Pancreas (tissue), 10 donors: ENCODE measurements at regions not wholly inside any gene's neighbourhood (a gene's known extent, or its start where the extent isn't known, plus 50 kb on each side); places are given as distances from the start of the nearest gene placed in this dataset.

ENCODE experiments used
- ATAC-seq, 4 donors: fragments of 200-7000 bp; cut with Tn5 transposase; one replicate each; pipeline versions ENCODE4 v1.8.0 to v1.9.1; 2020; ENCODE audit warnings: mild to moderate bottlenecking in 4 of 4, moderate library complexity in 4 of 4
- DNase-seq, 6 donors: peaks; one replicate each; pipeline ENCODE4 v3.0.0-alpha.2; 2020
- FAIRE-seq: peaks from 2 replicates; lab custom pipeline; 2012; peaks lifted over from hg19 to GRCh38; lab: Jason Lieb, UNC
- H3K27ac ChIP-seq, 4 donors: fragments of 200-600 bp; sonication (generic); 1 replicate in 3 of 4; 2 replicates in 1 of 4; pipeline versions ENCODE4 v1.5.0 to v1.8.0; 2020
- H3K27me3 ChIP-seq, 4 donors: fragments of 200-600 bp; one replicate each; pipeline ENCODE4 v1.8.0; 2021
- H3K36me3 ChIP-seq, 3 donors: fragments of 200-600 bp; sonication (generic) in 1 of 3; one replicate each; pipeline versions ENCODE4 v1.5.0 to v1.8.0; 2020 to 2021
- H3K4me1 ChIP-seq, 3 donors: fragments of 200-600 bp; one replicate each; pipeline ENCODE4 v1.8.0; 2021
- H3K4me3 ChIP-seq, 4 donors: fragments of 200-600 bp; sonication (generic) in 2 of 4; one replicate each; pipeline versions ENCODE4 v1.5.0 to v1.8.0; 2020 to 2021
- H3K9me3 ChIP-seq, 4 donors: fragments of 200-600 bp; one replicate each; pipeline ENCODE4 v1.8.0; 2021
- WGBS, 2 donors: extraction: QIAGEN DNeasy Blood & Tissue Kit; methylation state at CpG; one replicate each; pipeline ENCODE4 v1.1.7; 2013; 5-methylcytosine and 5-hydroxymethylcytosine counted together
- intact Hi-C, 3 donors: fragments of 100-400 bp; cut with DNase I; formaldehyde crosslinking; loops; one replicate each; pipeline versions ENCODE4 v1.11.1 to v1.14.2; 2022
- TF ChIP-seq, protein P1 (sequence below), 4 donors: fragments of 200-600 bp; sonication (generic) in 3 of 4; IDR thresholded peaks; one replicate each; pipeline versions ENCODE4 v1.5.0 to v1.8.0; 2021; ENCODE audit warnings: antibody characterized with exemption in 4 of 4
- donor health status: healthy with polysubstance abuse.
- donor health status: DM: no; HTN: no; CAD: no; lungs with moderate emphysema.
- donor health status: DM: no; HTN: no; CAD: no.
- donor health status: control.
- donor health status: control.
- donor health status: Bipolar disorder and iron deficiency.
- donor health status: DM: yes; HTN: yes; CAD: no.
- donor health status: DM: no; HTN: no; CAD: no.
- donor health status: DM: no; HTN: no; CAD: no.
- donor health status: DM: yes; HTN: yes; CAD: no.

DNA sequence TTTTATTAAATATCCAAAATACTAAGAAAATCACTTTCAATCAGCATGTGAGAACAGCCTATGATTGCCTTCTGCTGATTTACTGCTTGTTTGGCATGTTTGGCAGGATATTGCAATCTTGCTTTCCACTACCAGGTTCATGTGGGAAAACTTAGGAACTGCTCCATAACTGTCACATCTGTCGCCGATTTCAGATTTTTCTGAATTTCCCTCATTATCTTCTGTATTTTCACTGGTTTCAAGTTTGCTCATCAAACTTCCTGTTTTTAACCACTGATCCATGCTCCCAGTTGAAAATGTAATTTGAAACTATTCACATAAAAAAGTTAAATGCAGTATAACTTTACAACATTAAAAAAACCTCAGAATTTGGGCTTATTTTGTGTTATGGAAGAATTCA lies 93.0 kb downstream of the NFKBIZ start:
- no peaks in the 10 kb centered on the region for H3K36me3 ChIP-seq
- TF ChIP-seq, protein P1, sequence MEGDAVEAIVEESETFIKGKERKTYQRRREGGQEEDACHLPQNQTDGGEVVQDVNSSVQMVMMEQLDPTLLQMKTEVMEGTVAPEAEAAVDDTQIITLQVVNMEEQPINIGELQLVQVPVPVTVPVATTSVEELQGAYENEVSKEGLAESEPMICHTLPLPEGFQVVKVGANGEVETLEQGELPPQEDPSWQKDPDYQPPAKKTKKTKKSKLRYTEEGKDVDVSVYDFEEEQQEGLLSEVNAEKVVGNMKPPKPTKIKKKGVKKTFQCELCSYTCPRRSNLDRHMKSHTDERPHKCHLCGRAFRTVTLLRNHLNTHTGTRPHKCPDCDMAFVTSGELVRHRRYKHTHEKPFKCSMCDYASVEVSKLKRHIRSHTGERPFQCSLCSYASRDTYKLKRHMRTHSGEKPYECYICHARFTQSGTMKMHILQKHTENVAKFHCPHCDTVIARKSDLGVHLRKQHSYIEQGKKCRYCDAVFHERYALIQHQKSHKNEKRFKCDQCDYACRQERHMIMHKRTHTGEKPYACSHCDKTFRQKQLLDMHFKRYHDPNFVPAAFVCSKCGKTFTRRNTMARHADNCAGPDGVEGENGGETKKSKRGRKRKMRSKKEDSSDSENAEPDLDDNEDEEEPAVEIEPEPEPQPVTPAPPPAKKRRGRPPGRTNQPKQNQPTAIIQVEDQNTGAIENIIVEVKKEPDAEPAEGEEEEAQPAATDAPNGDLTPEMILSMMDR (IDR thresholded peaks at IDR 0.05) = no peak
- H3K27me3 ChIP-seq = no peaks in the 10 kb centered on the region
- H3K9me3 ChIP-seq = no peaks in the 10 kb centered on the region
- H3K27ac ChIP-seq = no peak overlapping the region
- H3K4me1 ChIP-seq = peaks cover 0 to 11% (median 6%) of the 10 kb centered on the region in 3 donors
- 13 to 71% methylated on average over 2 of the region's 2 CpGs for WGBS, 2 donors
- intact Hi-C loops = no loop called here
- no peak overlapping the region for H3K4me3 ChIP-seq
- DNase-seq (no peak), ATAC-seq (no peak), FAIRE-seq (no peak)

DNA sequence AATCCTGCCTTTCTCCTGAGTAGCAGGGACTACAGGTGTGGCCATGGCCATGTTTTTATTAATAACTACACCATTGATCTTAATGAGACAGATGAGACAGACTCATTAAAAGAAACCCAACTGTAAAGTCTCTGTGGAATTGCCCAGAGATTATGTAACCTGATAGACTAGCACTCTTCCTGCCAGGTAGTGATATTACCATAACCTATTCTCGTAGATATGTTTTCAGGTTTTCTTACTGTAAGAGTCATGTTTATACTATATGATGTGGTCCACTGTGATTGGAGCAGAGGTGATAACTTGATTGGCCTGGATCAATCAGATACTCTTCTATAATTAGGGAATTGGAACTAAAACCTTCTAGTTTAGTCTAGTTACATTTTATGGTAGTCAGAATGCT lies 93.7 kb downstream of the NFKBIZ start:
- Histone ChIP-seq H3K27me3 (no peaks in the 10 kb centered on the region), H3K27ac (no peak overlapping the region), H3K9me3 (no peaks in the 10 kb centered on the region), H3K4me3 (no peak overlapping the region), H3K4me1 (peaks cover 0 to 11% (median 6%) of the 10 kb centered on the region in 3 donors), H3K36me3 (no peaks in the 10 kb centered on the region)
- TF ChIP-seq, protein P1 (IDR thresholded peaks at IDR 0.05) = no peak
- no peak for FAIRE-seq
- intact Hi-C loops = no loop called here
- no peak for ATAC-seq
- no peak for DNase-seq
- 81 to 82% methylated on average over 1 of the region's 1 CpG for WGBS, 2 donors

GRCh38 chr3:101944308-101944707 lies 95.0 kb downstream of the NFKBIZ start:
- H3K27ac ChIP-seq = no peak overlapping the region
- TF ChIP-seq, protein P1 (IDR thresholded peaks at IDR 0.05) = no peak
- ATAC-seq (no peak), DNase-seq (no peak), FAIRE-seq (no peak)
- intact Hi-C loops = no loop called here
- no peaks in the 10 kb centered on the region for H3K36me3 ChIP-seq
- 72 to 80% methylated on average over 3 of the region's 3 CpGs for WGBS, 2 donors
- H3K4me3 ChIP-seq = no peak overlapping the region
- H3K27me3 ChIP-seq = no peaks in the 10 kb centered on the region
- peaks cover 0 to 3% (median 0%) of the 10 kb centered on the region in 3 donors for H3K4me1 ChIP-seq
- H3K9me3 ChIP-seq = no peaks in the 10 kb centered on the region

GRCh38 chr3:101945980-101946379 lies 96.7 kb downstream of the NFKBIZ start:
- no peak overlapping the region for H3K4me3 ChIP-seq
- TF ChIP-seq, protein P1 (IDR thresholded peaks at IDR 0.05) = no peak
- H3K27ac ChIP-seq = no peak overlapping the region
- H3K36me3 ChIP-seq = no peaks in the 10 kb centered on the region
- no peaks in the 10 kb centered on the region for H3K27me3 ChIP-seq
- intact Hi-C loops = no loop called here
- no peaks in the 10 kb centered on the region for H3K4me1 ChIP-seq
- FAIRE-seq = no peak
- no peaks in the 10 kb centered on the region for H3K9me3 ChIP-seq
- DNase-seq = no peak
- ATAC-seq = no peak

GRCh38 chr3:101946906-101947305 lies 97.6 kb downstream of the NFKBIZ start:
- TF ChIP-seq, protein P1 (IDR thresholded peaks at IDR 0.05) = no peak
- Histone ChIP-seq H3K4me1 (peaks cover 0 to 6% (median 0%) of the 10 kb centered on the region in 3 donors), H3K36me3 (no peaks in the 10 kb centered on the region), H3K9me3 (no peaks in the 10 kb centered on the region), H3K4me3 (no peak overlapping the region), H3K27ac (no peak overlapping the region), H3K27me3 (no peaks in the 10 kb centered on the region)
- ATAC-seq (no peak), DNase-seq (no peak), FAIRE-seq (no peak)
- intact Hi-C loops = no loop called here
- WGBS, 2 donors = 56 to 74% methylated on average over 3 of the region's 3 CpGs
